ENCODE measurements at regions not wholly inside any gene's neighbourhood (a gene's known extent, or its start where the extent isn't known, plus 50 kb on each side); places are given as distances from the start of the nearest gene placed in this dataset.

- no peak for DNase-seq
These were observed 925.4 kb downstream of the BRD1 start for GRCh38 chr22:48902001-48902869.

- DNase-seq, result no peak
These were observed 926.3 kb downstream of the BRD1 start for GRCh38 chr22:48901324-48901723.

- DNase-seq, result no peak
These were observed 927.0 kb downstream of the BRD1 start for GRCh38 chr22:48900626-48901025.

GRCh38 chr22:48900327-48900597 is 927.4 kb downstream of the BRD1 start:
- DNase-seq, result no peak

- no peak for DNase-seq
These were observed 927.9 kb downstream of the BRD1 start for GRCh38 chr22:48899523-48900326.

GRCh38 chr22:48898524-48899250 is 929.0 kb downstream of the BRD1 start:
- DNase-seq, result no peak

- DNase-seq, result no peak
These were observed 929.9 kb downstream of the BRD1 start for GRCh38 chr22:48897645-48898370.

- DNase-seq, result no peak
These were observed 930.7 kb downstream of the BRD1 start for GRCh38 chr22:48896766-48897644.

GRCh38 chr22:48895831-48896765 is 931.6 kb downstream of the BRD1 start:
- DNase-seq, result no peak

- no peak for DNase-seq
These were observed 932.3 kb downstream of the BRD1 start for GRCh38 chr22:48895336-48895735.

GRCh38 chr22:48894804-48895250 is 932.8 kb downstream of the BRD1 start:
- DNase-seq, result no peak

- DNase-seq, result no peak
These were observed 933.5 kb downstream of the BRD1 start for GRCh38 chr22:48894064-48894671.

GRCh38 chr22:48893288-48894063 is 934.2 kb downstream of the BRD1 start:
- no peak for DNase-seq

- no peak for DNase-seq
These were observed 934.9 kb downstream of the BRD1 start for GRCh38 chr22:48892578-48893287.

GRCh38 chr22:48891688-48892577 is 935.7 kb downstream of the BRD1 start:
- DNase-seq, result no peak

GRCh38 chr22:48890693-48891554 is 936.7 kb downstream of the BRD1 start:
- no peak for DNase-seq

Data from NCI-H1048 (cell line).